ENCODE measurements at regions not wholly inside any gene's neighbourhood (a gene's known extent, or its start where the extent isn't known, plus 50 kb on each side); places are given as distances from the start of the nearest gene placed in this dataset.
A peak's percentile ranks its signal among the peaks of the same experiment; 100 is the strongest.

- intact Hi-C loops (cut with DNase I) = no loop called here
- ATAC-seq (no peak), DNase-seq (no peak)
- Histone ChIP-seq H3K9me3 (no peaks in the 10 kb centered on the region), H3K36me3 (no peaks in the 10 kb centered on the region), H3K4me3 (no peak overlapping the region), H3K4me1 (peaks cover 12% of the 10 kb centered on the region), H3K27ac (no peak overlapping the region), H3K27me3 (peaks cover 73% of the 10 kb centered on the region)
- TF ChIP-seq CTCF (IDR thresholded peaks at IDR 0.05) = no peak
These were observed 63.0 kb upstream of the POLG start for GRCh38 chr15:89397653-89398023.

DNA sequence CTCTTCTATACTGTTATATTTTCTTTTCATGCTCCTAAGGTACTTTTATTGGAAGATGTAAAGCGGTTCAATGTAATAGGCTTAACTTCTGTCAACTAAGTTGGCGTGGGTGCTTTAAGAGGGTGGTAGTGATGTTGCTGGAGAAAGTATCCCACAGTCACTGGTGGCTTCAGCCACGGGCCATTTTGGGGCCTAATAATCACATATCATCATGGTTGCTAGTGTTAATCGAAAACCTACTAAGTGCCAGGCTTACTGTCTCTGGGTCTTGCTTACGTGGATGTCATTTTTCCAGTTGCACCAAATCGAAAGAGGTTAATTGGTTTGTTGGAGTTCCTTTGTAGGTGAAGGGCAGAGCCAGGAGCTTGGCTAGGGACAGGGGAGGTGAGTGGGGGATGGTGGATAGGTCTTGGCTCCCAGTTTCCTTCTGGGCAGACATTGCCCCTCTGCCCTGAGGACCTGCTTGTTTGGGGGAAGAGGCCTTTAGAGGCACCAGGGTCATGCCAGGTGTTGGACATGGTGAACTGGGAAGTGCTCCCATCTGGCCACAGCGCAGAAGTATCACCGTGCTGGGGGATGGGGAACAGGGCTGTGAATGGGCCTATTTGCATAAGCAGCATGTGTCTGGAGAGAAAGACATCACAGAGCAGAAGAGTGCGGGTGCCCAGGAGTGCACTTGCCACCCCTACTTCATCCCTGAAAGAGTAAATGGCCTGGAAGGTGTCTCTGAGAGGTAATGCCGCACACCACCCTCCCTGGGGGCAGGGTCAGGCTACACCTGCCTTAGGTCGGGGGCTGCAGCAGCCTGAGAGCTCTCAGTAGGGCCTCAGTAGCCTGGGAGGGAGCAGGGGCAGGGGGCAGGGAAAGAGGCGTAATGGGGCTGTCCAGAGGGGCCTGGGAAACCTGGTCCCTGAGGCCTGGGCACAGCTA lies 62.4 kb upstream of the POLG start:
- no peak for TF ChIP-seq CTCF (IDR thresholded peaks at IDR 0.05)
- Histone ChIP-seq H3K4me3 (no peak overlapping the region), H3K27ac (no peak overlapping the region), H3K27me3 (peaks cover 73% of the 10 kb centered on the region), H3K4me1 (peaks cover 12% of the 10 kb centered on the region), H3K36me3 (no peaks in the 10 kb centered on the region), H3K9me3 (no peaks in the 10 kb centered on the region)
- intact Hi-C loops (cut with DNase I) = no loop called here
- DNase-seq (no peak), ATAC-seq (no peak)

- Histone ChIP-seq H3K27me3 (peaks cover 66% of the 10 kb centered on the region), H3K36me3 (no peaks in the 10 kb centered on the region), H3K4me1 (peaks cover 12% of the 10 kb centered on the region), H3K4me3 (no peak overlapping the region), H3K9me3 (no peaks in the 10 kb centered on the region), H3K27ac (no peak overlapping the region)
- intact Hi-C loops (cut with DNase I) = no loop called here
- no peak for DNase-seq
- ATAC-seq = peak; percentile 65
- no peak for TF ChIP-seq CTCF (IDR thresholded peaks at IDR 0.05)
These were observed 61.4 kb upstream of the POLG start for GRCh38 chr15:89395996-89396395.

DNA sequence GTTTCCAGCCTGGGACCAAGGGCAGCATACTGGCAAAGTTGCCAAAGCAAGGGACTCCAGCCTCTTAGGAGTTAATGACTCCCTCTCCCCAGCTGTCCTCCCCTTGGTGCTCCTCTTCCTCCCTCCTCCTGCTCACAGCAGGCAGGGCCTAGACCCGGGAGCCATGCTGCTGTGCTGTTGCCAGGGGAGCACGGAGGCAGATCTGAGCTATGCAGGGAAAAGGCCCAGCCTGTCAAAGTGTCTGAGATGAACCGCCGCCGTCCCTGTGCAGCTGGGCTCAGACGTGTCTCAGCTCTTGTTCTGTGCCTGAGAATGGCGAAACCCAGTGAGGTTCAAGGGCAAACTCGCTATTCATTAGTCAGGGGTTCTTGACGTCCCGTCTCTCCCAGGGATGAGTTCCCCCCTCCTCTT lies 60.8 kb upstream of the POLG start:
- peaks cover 61% of the 10 kb centered on the region for H3K27me3 ChIP-seq
- ATAC-seq (no peak), DNase-seq (no peak)
- TF ChIP-seq CTCF (IDR thresholded peaks at IDR 0.05) = no peak
- no peaks in the 10 kb centered on the region for H3K36me3 ChIP-seq
- no peaks in the 10 kb centered on the region for H3K9me3 ChIP-seq
- H3K4me3 ChIP-seq = no peak overlapping the region
- H3K4me1 ChIP-seq = peaks cover 12% of the 10 kb centered on the region
- intact Hi-C loops (cut with DNase I) = no loop called here
- H3K27ac ChIP-seq = no peak overlapping the region

- Histone ChIP-seq H3K36me3 (no peaks in the 10 kb centered on the region), H3K9me3 (no peaks in the 10 kb centered on the region), H3K4me3 (no peak overlapping the region), H3K27ac (no peak overlapping the region), H3K4me1 (peaks cover 8% of the 10 kb centered on the region), H3K27me3 (peaks cover 60% of the 10 kb centered on the region)
- TF ChIP-seq CTCF (IDR thresholded peaks at IDR 0.05) = no peak
- no peak for DNase-seq
- ATAC-seq = no peak
- intact Hi-C loops (cut with DNase I) = no loop called here
These were observed 60.4 kb upstream of the POLG start for GRCh38 chr15:89395031-89395430.

Measured in upper lobe of right lung (tissue), 1 donor.